H1 (cell line): ENCODE measurements at regions not wholly inside any gene's neighbourhood (a gene's known extent, or its start where the extent isn't known, plus 50 kb on each side); places are given as distances from the start of the nearest gene placed in this dataset.

Experiments used
- CTCF ChIA-PET: fragments of 300-600 bp; sonication (Branson Sonifier 250); formaldehyde crosslinking; loops from one replicate; lab custom pipeline; 2021; ENCODE audit not compliant: partially characterized antibody; lab: Charles Lee
- POLR2A ChIA-PET: fragments of 300-600 bp; sonication (Branson Sonifier 250); formaldehyde crosslinking; loops from one replicate; lab custom pipeline; 2021; ENCODE audit warnings: inconsistent platforms; ENCODE audit not compliant: partially characterized antibody; lab: Charles Lee
- DNase-seq, 2 experiments: peaks; one replicate each; pipeline versions ENCODE4 v3.0.0 to v3.0.0-alpha.2; 2010 to 2022; ENCODE audit warnings: low spot score in 2 of 2, low read depth in 1 of 2, mixed read lengths in 1 of 2
- FAIRE-seq: peaks from 2 replicates; lab custom pipeline; 2011; peaks lifted over from hg19 to GRCh38; lab: Jason Lieb, UNC
- H2AFZ ChIP-seq: 2 replicates; pipeline ENCODE4 v1.8.1; 2012; ENCODE audit warnings: low read length, inconsistent platforms
- H2AK5ac ChIP-seq: 2 replicates; pipeline ENCODE4 v1.6.1; 2013; ENCODE audit warnings: low read depth, low read length
- H2BK120ac ChIP-seq: replicated peaks from 2 replicates; pipeline ENCODE3; 2013; ENCODE audit warnings: low read depth, low read length, inconsistent platforms
- H2BK12ac ChIP-seq: 2 replicates; pipeline ENCODE4 v1.6.1; 2013; ENCODE audit warnings: low read depth, low read length
- H2BK15ac ChIP-seq: 2 replicates; pipeline ENCODE4 v1.6.1; 2013; ENCODE audit warnings: low read length
- H2BK20ac ChIP-seq: 2 replicates; pipeline ENCODE4 v1.6.1; 2013; ENCODE audit warnings: low read length
- H2BK5ac ChIP-seq: 2 replicates; pipeline ENCODE4 v1.6.1; 2013; ENCODE audit warnings: low read depth, low read length
- H3K14ac ChIP-seq: 2 replicates; pipeline ENCODE4 v1.6.1; 2013; ENCODE audit warnings: inconsistent platforms; ENCODE audit not compliant: insufficient read length
- H3K18ac ChIP-seq: 2 replicates; pipeline ENCODE4 v1.6.1; 2013; ENCODE audit warnings: low read length; ENCODE audit errors: extremely low read depth
- H3K23ac ChIP-seq: 2 replicates; pipeline ENCODE4 v1.6.1; 2013; ENCODE audit warnings: inconsistent platforms; ENCODE audit not compliant: insufficient read length
- H3K23me2 ChIP-seq: 2 replicates; pipeline ENCODE4 v1.6.1; 2013; ENCODE audit warnings: low read depth, low read length
- H3K27ac ChIP-seq: 2 replicates; pipeline ENCODE4 v1.6.1; 2011; ENCODE audit warnings: low read depth, low read length, inconsistent platforms
- H3K27me3 ChIP-seq, 4 experiments: replicated peaks in 1 of 4; 1 replicate in 1 of 4; 2 replicates in 3 of 4; pipeline versions ENCODE4 v1.6.1 to v1.8.1; 2011 to 2013; ENCODE audit warnings: low read length in 3 of 4, mild to moderate bottlenecking in 3 of 4, inconsistent platforms in 2 of 4, mixed read lengths in 2 of 4, moderate library complexity in 1 of 4; ENCODE audit not compliant: control insufficient read depth in 3 of 4, insufficient read depth in 3 of 4; ENCODE audit errors: extremely low read depth in 1 of 4
- H3K36me3 ChIP-seq, 4 experiments: 2 replicates each; pipeline versions ENCODE4 v1.6.1 to v1.8.1; 2011 to 2013; ENCODE audit warnings: mild to moderate bottlenecking in 4 of 4, low read length in 3 of 4, moderate library complexity in 2 of 4, control low read depth in 1 of 4, inconsistent platforms in 1 of 4; ENCODE audit not compliant: insufficient read depth in 4 of 4, control insufficient read depth in 2 of 4
- H3K4ac ChIP-seq: replicated peaks from 2 replicates; pipeline ENCODE3; 2013; ENCODE audit warnings: low read length, low read depth, mixed read lengths, inconsistent platforms; ENCODE audit not compliant: insufficient read length
- H3K4me1 ChIP-seq, 4 experiments: replicated peaks in 1 of 4; 1 replicate in 1 of 4; 2 replicates in 3 of 4; pipeline versions ENCODE4 v1.6.1 to v1.8.1; 2011 to 2013; ENCODE audit warnings: low read length in 3 of 4, inconsistent platforms in 2 of 4, mixed read lengths in 1 of 4; ENCODE audit not compliant: insufficient read depth in 4 of 4, control insufficient read depth in 3 of 4
- H3K4me2 ChIP-seq, 2 experiments: 2 replicates each; pipeline versions ENCODE4 v1.6.1 to v1.8.1; 2011 to 2013; ENCODE audit warnings: low read depth in 2 of 2, low read length in 2 of 2, control low read depth in 1 of 2, inconsistent platforms in 1 of 2, mild to moderate bottlenecking in 1 of 2; ENCODE audit not compliant: insufficient read depth in 1 of 2
- H3K4me3 ChIP-seq, 4 experiments: fragments of 200-600, 300-600 bp in 1 of 4; sonication (generic), shearing (Covaris generic), sonication (Bioruptor Twin) in 1 of 4; 2 replicates each; pipeline versions ENCODE4 v1.5.1 to v1.8.1; 2011 to 2016; ENCODE audit warnings: low read length in 4 of 4, low read depth in 3 of 4, control low read depth in 2 of 4, inconsistent platforms in 2 of 4, mild to moderate bottlenecking in 2 of 4, mixed read lengths in 1 of 4, moderate library complexity in 1 of 4; ENCODE audit not compliant: insufficient read depth in 2 of 4; ENCODE audit errors: extremely low read depth in 1 of 4
- H3K56ac ChIP-seq: replicated peaks from 2 replicates; pipeline ENCODE3; 2013; ENCODE audit warnings: low read depth, mild to moderate bottlenecking, mixed read lengths, low read length, inconsistent platforms; ENCODE audit not compliant: insufficient read length
- H3K79me1 ChIP-seq: 2 replicates; pipeline ENCODE4 v1.6.1; 2013; ENCODE audit warnings: low read depth, low read length, control low read depth
- H3K79me2 ChIP-seq, 2 experiments: 2 replicates each; pipeline versions ENCODE4 v1.6.1 to v1.8.1; 2012 to 2013; ENCODE audit warnings: low read length in 2 of 2, mild to moderate bottlenecking in 2 of 2, inconsistent platforms in 1 of 2; ENCODE audit not compliant: insufficient read depth in 2 of 2, control insufficient read depth in 1 of 2
- H3K9ac ChIP-seq, 4 experiments: replicated peaks in 1 of 4; 1 replicate in 1 of 4; 2 replicates in 3 of 4; pipeline versions ENCODE4 v1.6.1 to v1.8.1; 2011 to 2013; ENCODE audit warnings: low read depth in 3 of 4, low read length in 3 of 4, control low read depth in 2 of 4, mild to moderate bottlenecking in 2 of 4, moderate library complexity in 2 of 4, inconsistent platforms in 1 of 4; ENCODE audit errors: extremely low read depth in 1 of 4
- H3K9me3 ChIP-seq, 2 experiments: 2 replicates each; pipeline versions ENCODE4 v1.6.1 to v1.8.1; 2012 to 2013; ENCODE audit warnings: mild to moderate bottlenecking in 2 of 2, moderate library complexity in 2 of 2, control low read depth in 1 of 2, inconsistent platforms in 1 of 2, low read depth in 1 of 2, low read length in 1 of 2, mixed read lengths in 1 of 2; ENCODE audit not compliant: insufficient read depth in 2 of 2
- H4K20me1 ChIP-seq, 2 experiments: replicated peaks in 1 of 2; 2 replicates each; pipeline versions ENCODE3 to v1.8.1; 2011 to 2013; ENCODE audit warnings: inconsistent platforms in 2 of 2, low read length in 2 of 2, mild to moderate bottlenecking in 1 of 2; ENCODE audit not compliant: insufficient read depth in 2 of 2, control insufficient read depth in 1 of 2
- H4K5ac ChIP-seq: 2 replicates; pipeline ENCODE4 v1.6.1; 2013; ENCODE audit warnings: low read length, low read depth, mixed read lengths, inconsistent platforms; ENCODE audit not compliant: insufficient read length
- H4K8ac ChIP-seq: 2 replicates; pipeline ENCODE4 v1.8.0; 2013; ENCODE audit warnings: mild to moderate bottlenecking, moderate library complexity, low read length, inconsistent platforms; ENCODE audit not compliant: insufficient read depth; ENCODE audit errors: extremely low read depth
- H4K91ac ChIP-seq: replicated peaks from 2 replicates; pipeline ENCODE3; 2013; ENCODE audit warnings: low read length, mixed read lengths, inconsistent platforms; ENCODE audit not compliant: insufficient read length
- ATF3 ChIP-seq: IDR thresholded peaks from 2 replicates; pipeline ENCODE4 v1.6.1; 2011; ENCODE audit warnings: low read depth, mild to moderate bottlenecking, low read length; ENCODE audit not compliant: insufficient read depth
- EGR1 ChIP-seq: IDR thresholded peaks from 2 replicates; pipeline ENCODE4 v1.6.1; 2011; ENCODE audit warnings: low read depth, low read length, borderline replicate concordance
- EZH2 ChIP-seq: fragments of 200-600 bp; sonication (generic); IDR thresholded peaks from 2 replicates; pipeline ENCODE4 v1.7.1; 2012; ENCODE audit warnings: low read depth, mild to moderate bottlenecking, moderate library complexity, low read length, inconsistent platforms; ENCODE audit not compliant: severe bottlenecking
- FOSL1 ChIP-seq: IDR thresholded peaks from 2 replicates; pipeline ENCODE4 v1.6.1; 2011; ENCODE audit warnings: mild to moderate bottlenecking, low read depth, low read length, moderate library complexity; ENCODE audit not compliant: insufficient read depth
- HDAC6 ChIP-seq: IDR thresholded peaks from one replicate; pipeline ENCODE4 v1.7.1; 2012; ENCODE audit warnings: low read depth, mild to moderate bottlenecking, inconsistent platforms, low read length, moderate library complexity
- JUND ChIP-seq: IDR thresholded peaks from 2 replicates; pipeline ENCODE4 v1.6.1; 2011; ENCODE audit warnings: mild to moderate bottlenecking, improper control_type of control experiment, low read length
- NRF1 ChIP-seq: IDR thresholded peaks from 2 replicates; pipeline ENCODE4 v1.6.1; 2011; ENCODE audit warnings: mild to moderate bottlenecking, low read depth, low read length, improper control_type of control experiment
- POLR2A ChIP-seq, 2 experiments: IDR thresholded peaks; 1 replicate in 1 of 2; 2 replicates in 1 of 2; pipeline ENCODE4 v1.6.1; 2011; ENCODE audit warnings: low read depth in 2 of 2, low read length in 2 of 2, mild to moderate bottlenecking in 2 of 2; ENCODE audit errors: control extremely low read depth in 1 of 2
- SP1 ChIP-seq: IDR thresholded peaks from 2 replicates; pipeline ENCODE4 v1.6.1; 2011; ENCODE audit warnings: low read depth, low read length
- SP4 ChIP-seq: IDR thresholded peaks from 2 replicates; pipeline ENCODE4 v1.6.1; 2012; ENCODE audit warnings: low read length, inconsistent platforms
- TCF12 ChIP-seq: IDR thresholded peaks from 2 replicates; pipeline ENCODE4 v1.6.1; 2011; ENCODE audit warnings: low read depth, mild to moderate bottlenecking, low read length
- WGBS, 2 experiments: shearing (Covaris generic) in 1 of 2; methylation state at CpG; one replicate each; pipeline versions ENCODE4 v1.1.6 to v1.1.7; 2013 to 2015; ENCODE audit warnings: low lambda C conversion rate in 2 of 2, mixed read lengths in 2 of 2, inconsistent platforms in 1 of 2, low coverage in 1 of 2, missing lambda C conversion rate in 1 of 2; ENCODE audit not compliant: insufficient replicate concordance in 2 of 2, insufficient coverage in 1 of 2, insufficient read length in 1 of 2; ENCODE audit errors: extremely low coverage in 1 of 2, missing lambda C conversion rate in 1 of 2; 5-methylcytosine and 5-hydroxymethylcytosine counted together
- TF ChIP-seq, protein P1 (sequence below): IDR thresholded peaks from 2 replicates; pipeline ENCODE4 v1.6.1; 2011; ENCODE audit warnings: low read length, improper control_type of control experiment

DNA sequence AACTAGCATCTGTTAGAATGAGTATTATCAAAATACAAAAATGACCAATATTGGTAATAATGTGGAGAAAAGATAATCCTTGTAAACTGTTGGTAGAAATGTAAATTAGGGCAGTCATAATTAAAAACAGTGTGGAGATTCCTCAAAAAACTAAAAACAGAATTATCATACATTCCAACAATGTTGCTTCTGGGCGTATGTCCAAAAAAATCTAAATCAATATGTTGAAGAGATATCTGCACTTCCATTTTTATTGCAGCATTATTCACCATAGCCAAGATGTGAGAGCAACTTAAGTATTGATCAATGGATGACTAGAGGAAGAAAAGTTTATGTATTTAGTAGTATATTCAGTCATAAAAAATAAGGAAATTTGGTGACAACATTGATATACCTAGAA lies 59.8 kb upstream of the OR9G4 start:
- Histone ChIP-seq H4K5ac (no peak overlapping the region), H2AK5ac (no peak overlapping the region), H4K20me1 (no peaks in the 10 kb centered on the region), H3K79me2 (no peaks in the 10 kb centered on the region), H3K4me3 (no peak overlapping the region), H3K79me1 (no peaks in the 10 kb centered on the region), H2BK12ac (no peak overlapping the region), H3K9me3 (no peaks in the 10 kb centered on the region), H3K4ac (no peak overlapping the region), H2AFZ (no peak overlapping the region), H4K8ac (no peak overlapping the region), H4K91ac (no peak overlapping the region), H2BK20ac (no peak overlapping the region), H3K4me1 (no peaks in the 10 kb centered on the region), H2BK15ac (no peak overlapping the region), H3K36me3 (no peaks in the 10 kb centered on the region), H3K18ac (no peak overlapping the region), H3K14ac (no peak overlapping the region), H3K23ac (no peak overlapping the region), H3K27ac (no peak overlapping the region), H2BK5ac (no peak overlapping the region), H3K56ac (no peak overlapping the region), H3K27me3 (no peaks in the 10 kb centered on the region), H3K4me2 (no peak overlapping the region), H3K9ac (no peak overlapping the region), H2BK120ac (no peak overlapping the region), H3K23me2 (no peaks in the 10 kb centered on the region)
- ChIA-PET POLR2A (no interaction called here), CTCF (no interaction called here)
- WGBS, 2 experiments, result 86% methylated on average over 1 of the region's 1 CpG; no CpG with 5 or more reads in 1 of the 2 experiments
- FAIRE-seq (no peak), DNase-seq (no peak)
- no peak for TF ChIP-seq ATF3
- TF ChIP-seq HDAC6, result no peak
- no peak for TF ChIP-seq POLR2A (IDR thresholded peaks at IDR 0.05; ENCODE audit: control extremely low read depth in 1 of 2, low read depth in 2 of 2, low read length in 2 of 2)
- TF ChIP-seq, protein P1, sequence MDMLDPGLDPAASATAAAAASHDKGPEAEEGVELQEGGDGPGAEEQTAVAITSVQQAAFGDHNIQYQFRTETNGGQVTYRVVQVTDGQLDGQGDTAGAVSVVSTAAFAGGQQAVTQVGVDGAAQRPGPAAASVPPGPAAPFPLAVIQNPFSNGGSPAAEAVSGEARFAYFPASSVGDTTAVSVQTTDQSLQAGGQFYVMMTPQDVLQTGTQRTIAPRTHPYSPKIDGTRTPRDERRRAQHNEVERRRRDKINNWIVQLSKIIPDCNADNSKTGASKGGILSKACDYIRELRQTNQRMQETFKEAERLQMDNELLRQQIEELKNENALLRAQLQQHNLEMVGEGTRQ, result no peak
- TF ChIP-seq NRF1, result no peak
- no peak for TF ChIP-seq SP1
- TF ChIP-seq SP4, result no peak
- no peak for TF ChIP-seq EGR1
- no peak for TF ChIP-seq JUND
- TF ChIP-seq FOSL1, result no peak
- no peak for TF ChIP-seq TCF12
- TF ChIP-seq EZH2, result no peak
